Posterior cingulate gyrus (tissue), 11 donors: ENCODE measurements at regions not wholly inside any gene's neighbourhood (a gene's known extent, or its start where the extent isn't known, plus 50 kb on each side); places are given as distances from the start of the nearest gene placed in this dataset.

Experiments
- DNase-seq, 10 donors: peaks; one replicate each; pipeline versions ENCODE4 v3.0.0 to v3.0.0-alpha.2; 2020 to 2021; ENCODE audit warnings: mixed read lengths in 3 of 10
- intact Hi-C: fragments of 100-400 bp; cut with DNase I; formaldehyde crosslinking; loops from one replicate; pipeline ENCODE4 v1.15.1; 2023

- DNase-seq, result no peak
- intact Hi-C loops, result no loop called here
Measured at GRCh38 chr18:51879329-51879728, 460.7 kb upstream of the DCC start.

- intact Hi-C loops, result no loop called here
Measured at GRCh38 chr18:51881394-51881793, 458.6 kb upstream of the DCC start.

GRCh38 chr18:51884039-51884438, 456.0 kb upstream of the DCC start:
- DNase-seq, result no peak
- intact Hi-C loops, result no loop called here

More at GRCh38 chr18:51881394-51881793, 458.6 kb upstream of the DCC start:
- no peak for DNase-seq

GRCh38 chr18:51890762-51891161, 449.2 kb upstream of the DCC start:
- DNase-seq, result no peak
- intact Hi-C loops, result no loop called here

- intact Hi-C loops, result no loop called here
- DNase-seq, result no peak
Measured at GRCh38 chr18:51891876-51892275, 448.1 kb upstream of the DCC start.

GRCh38 chr18:51897884-51898283, 442.1 kb upstream of the DCC start:
- DNase-seq, result no peak
- intact Hi-C loops, result no loop called here

- intact Hi-C loops, result no loop called here
- no peak for DNase-seq
Measured at GRCh38 chr18:51907687-51908597, 432.1 kb upstream of the DCC start.

- intact Hi-C loops, result no loop called here
Measured at GRCh38 chr18:51908598-51908944, 431.4 kb upstream of the DCC start.

GRCh38 chr18:51911584-51911983, 428.4 kb upstream of the DCC start:
- DNase-seq, result no peak
- intact Hi-C loops, result no loop called here

More at GRCh38 chr18:51908598-51908944, 431.4 kb upstream of the DCC start:
- DNase-seq, result no peak

GRCh38 chr18:51912381-51912780, 427.6 kb upstream of the DCC start:
- intact Hi-C loops, result no loop called here

GRCh38 chr18:51915176-51915575, 424.8 kb upstream of the DCC start:
- intact Hi-C loops, result no loop called here
- DNase-seq, result no peak

More at GRCh38 chr18:51912381-51912780, 427.6 kb upstream of the DCC start:
- DNase-seq, result no peak

GRCh38 chr18:51921862-51922261, 418.1 kb upstream of the DCC start:
- intact Hi-C loops, result no loop called here
- no peak for DNase-seq

- intact Hi-C loops, result no loop called here
- DNase-seq, result no peak
Measured at GRCh38 chr18:51933903-51934302, 406.1 kb upstream of the DCC start.

- intact Hi-C loops, result no loop called here
- DNase-seq, result no peak
Measured at GRCh38 chr18:51936115-51936514, 403.9 kb upstream of the DCC start.

- no peak for DNase-seq
- intact Hi-C loops, result no loop called here
Measured at GRCh38 chr18:51941999-51942398, 398.0 kb upstream of the DCC start.

- DNase-seq, result no peak
- intact Hi-C loops, result no loop called here
Measured at GRCh38 chr18:51943281-51943680, 396.7 kb upstream of the DCC start.

- DNase-seq, result no peak
- intact Hi-C loops, result no loop called here
Measured at GRCh38 chr18:51946946-51947345, 393.1 kb upstream of the DCC start.

GRCh38 chr18:51952844-51953243, 387.2 kb upstream of the DCC start:
- intact Hi-C loops, result no loop called here
- DNase-seq, result no peak

GRCh38 chr18:51953521-51953920, 386.5 kb upstream of the DCC start:
- intact Hi-C loops, result no loop called here
- no peak for DNase-seq

- peak in 2 of 10 donors; percentile 32 to 33 for DNase-seq
- intact Hi-C loops, result no loop called here
Measured at GRCh38 chr18:51955136-51955535, 384.9 kb upstream of the DCC start.

- no peak for DNase-seq
- intact Hi-C loops, result no loop called here
Measured at GRCh38 chr18:51957001-51957400, 383.0 kb upstream of the DCC start.

GRCh38 chr18:51980101-51980500, 359.9 kb upstream of the DCC start:
- intact Hi-C loops, result no loop called here
- no peak for DNase-seq

- no peak for DNase-seq
- intact Hi-C loops, result no loop called here
Measured at GRCh38 chr18:51988277-51988676, 351.7 kb upstream of the DCC start.
